Activated CD8-positive, alpha-beta memory T cell treated with anti-CD3 and anti-CD28 coated beads for 1 hour (primary cell): ENCODE measurements at regions not wholly inside any gene's neighbourhood (a gene's known extent, or its start where the extent isn't known, plus 50 kb on each side); places are given as distances from the start of the nearest gene placed in this dataset.

ENCODE experiments used
- DNase-seq, 2 donors: peaks; one replicate each; pipeline ENCODE4 v3.0.0-alpha.2; 2020; ENCODE audit warnings: low read depth in 1 of 2; ENCODE audit errors: extremely low read depth in 1 of 2

- DNase-seq, result no peak
Measured at GRCh38 chr5:74112372-74113195, 486.6 kb downstream of the ARHGEF28 start.

GRCh38 chr5:74111764-74112163 is 485.8 kb downstream of the ARHGEF28 start:
- DNase-seq, result no peak

- DNase-seq, result no peak
Measured at GRCh38 chr5:74109344-74109743, 483.3 kb downstream of the ARHGEF28 start.

GRCh38 chr5:74107899-74108298 is 481.9 kb downstream of the ARHGEF28 start:
- no peak for DNase-seq

GRCh38 chr5:74105126-74105780 is 479.3 kb downstream of the ARHGEF28 start:
- DNase-seq, result no peak

- DNase-seq, result no peak
Measured at GRCh38 chr5:74103131-74104023, 477.4 kb downstream of the ARHGEF28 start.

- DNase-seq, result no peak
Measured at GRCh38 chr5:74100268-74100665, 474.3 kb downstream of the ARHGEF28 start.

GRCh38 chr5:74099538-74100267 is 473.7 kb downstream of the ARHGEF28 start:
- DNase-seq, result no peak

GRCh38 chr5:74098941-74099340 is 472.9 kb downstream of the ARHGEF28 start:
- DNase-seq, result no peak

GRCh38 chr5:74098456-74098855 is 472.5 kb downstream of the ARHGEF28 start:
- DNase-seq, result no peak

GRCh38 chr5:74096325-74096724 is 470.3 kb downstream of the ARHGEF28 start:
- no peak for DNase-seq

- no peak for DNase-seq
Measured at GRCh38 chr5:74095871-74096270, 469.9 kb downstream of the ARHGEF28 start.

GRCh38 chr5:74094782-74095108 is 468.7 kb downstream of the ARHGEF28 start:
- no peak for DNase-seq

GRCh38 chr5:74094096-74094781 is 468.2 kb downstream of the ARHGEF28 start:
- DNase-seq, result no peak

GRCh38 chr5:74093561-74093960 is 467.6 kb downstream of the ARHGEF28 start:
- no peak for DNase-seq

- no peak for DNase-seq
Measured at GRCh38 chr5:74092766-74093165, 466.8 kb downstream of the ARHGEF28 start.

- no peak for DNase-seq
Measured at GRCh38 chr5:74085782-74086181, 459.8 kb downstream of the ARHGEF28 start.

GRCh38 chr5:74085186-74085585 is 459.2 kb downstream of the ARHGEF28 start:
- DNase-seq, result no peak

- no peak for DNase-seq
Measured at GRCh38 chr5:74083096-74083791, 457.2 kb downstream of the ARHGEF28 start.
